HG02678 (cell line): ENCODE measurements at regions not wholly inside any gene's neighbourhood (a gene's known extent, or its start where the extent isn't known, plus 50 kb on each side); places are given as distances from the start of the nearest gene placed in this dataset.

ENCODE experiments used
- ATAC-seq: cut with Tn5 transposase; IDR thresholded peaks from one replicate; pipeline ENCODE4 v1.9.1; 2021; ENCODE audit warnings: mild to moderate bottlenecking, moderate library complexity; ENCODE audit not compliant: unreplicated experiment

GRCh38 chr2:2640371-2640770, 309.3 kb upstream of the MYT1L start:
- ATAC-seq = no peak

- no peak for ATAC-seq
Measured at GRCh38 chr2:2639251-2640139, 308.4 kb upstream of the MYT1L start.

GRCh38 chr2:2638547-2639220, 307.6 kb upstream of the MYT1L start:
- no peak for ATAC-seq

GRCh38 chr2:2636813-2637212, 305.7 kb upstream of the MYT1L start:
- ATAC-seq = no peak

GRCh38 chr2:2635025-2635528, 304.0 kb upstream of the MYT1L start:
- ATAC-seq = no peak

- ATAC-seq = no peak
Measured at GRCh38 chr2:2633017-2633416, 301.9 kb upstream of the MYT1L start.

GRCh38 chr2:2623939-2624338, 292.9 kb upstream of the MYT1L start:
- no peak for ATAC-seq

- no peak for ATAC-seq
Measured at GRCh38 chr2:2621855-2622254, 290.8 kb upstream of the MYT1L start.

GRCh38 chr2:2620604-2621003, 289.5 kb upstream of the MYT1L start:
- ATAC-seq = no peak

- no peak for ATAC-seq
Measured at GRCh38 chr2:2619995-2620394, 288.9 kb upstream of the MYT1L start.

GRCh38 chr2:2614452-2614851, 283.4 kb upstream of the MYT1L start:
- no peak for ATAC-seq

GRCh38 chr2:2613279-2614199, 282.5 kb upstream of the MYT1L start:
- peak; percentile 100 for ATAC-seq

- no peak for ATAC-seq
Measured at GRCh38 chr2:2610751-2611150, 279.7 kb upstream of the MYT1L start.

GRCh38 chr2:2600366-2600765, 269.3 kb upstream of the MYT1L start:
- ATAC-seq = no peak

GRCh38 chr2:2599441-2599840, 268.4 kb upstream of the MYT1L start:
- ATAC-seq = no peak

GRCh38 chr2:2597712-2598111, 266.6 kb upstream of the MYT1L start:
- ATAC-seq = no peak

GRCh38 chr2:2591542-2591940, 260.5 kb upstream of the MYT1L start:
- no peak for ATAC-seq

GRCh38 chr2:2590841-2591541, 259.9 kb upstream of the MYT1L start:
- ATAC-seq = no peak

- no peak for ATAC-seq
Measured at GRCh38 chr2:2590141-2590540, 259.1 kb upstream of the MYT1L start.

GRCh38 chr2:2588777-2589176, 257.7 kb upstream of the MYT1L start:
- no peak for ATAC-seq
